Esophagus squamous epithelium (tissue), 4 donors: ENCODE measurements at regions not wholly inside any gene's neighbourhood (a gene's known extent, or its start where the extent isn't known, plus 50 kb on each side); places are given as distances from the start of the nearest gene placed in this dataset.

Source experiments
- POLR2A ChIP-seq, 4 donors: fragments of 450-650 bp; IDR thresholded peaks; one replicate each; pipeline ENCODE4 v1.6.1; 2017; ENCODE audit warnings: antibody characterized with exemption in 4 of 4, mild to moderate bottlenecking in 4 of 4, moderate library complexity in 3 of 4
- TF ChIP-seq, protein P1 (sequence below), 6 experiments: fragments of 450-650 bp in 4 of 6; fragments of 200-600 bp in 2 of 6; sonication (generic) in 2 of 6; IDR thresholded peaks; one replicate each; pipeline ENCODE4 v1.5.1; 2016 to 2019; ENCODE audit warnings: antibody characterized with exemption in 6 of 6, mild to moderate bottlenecking in 4 of 6, moderate library complexity in 4 of 6

GRCh38 chr3:165455793-165456192 is 259.6 kb upstream of the SLITRK3 start:
- TF ChIP-seq, protein P1, sequence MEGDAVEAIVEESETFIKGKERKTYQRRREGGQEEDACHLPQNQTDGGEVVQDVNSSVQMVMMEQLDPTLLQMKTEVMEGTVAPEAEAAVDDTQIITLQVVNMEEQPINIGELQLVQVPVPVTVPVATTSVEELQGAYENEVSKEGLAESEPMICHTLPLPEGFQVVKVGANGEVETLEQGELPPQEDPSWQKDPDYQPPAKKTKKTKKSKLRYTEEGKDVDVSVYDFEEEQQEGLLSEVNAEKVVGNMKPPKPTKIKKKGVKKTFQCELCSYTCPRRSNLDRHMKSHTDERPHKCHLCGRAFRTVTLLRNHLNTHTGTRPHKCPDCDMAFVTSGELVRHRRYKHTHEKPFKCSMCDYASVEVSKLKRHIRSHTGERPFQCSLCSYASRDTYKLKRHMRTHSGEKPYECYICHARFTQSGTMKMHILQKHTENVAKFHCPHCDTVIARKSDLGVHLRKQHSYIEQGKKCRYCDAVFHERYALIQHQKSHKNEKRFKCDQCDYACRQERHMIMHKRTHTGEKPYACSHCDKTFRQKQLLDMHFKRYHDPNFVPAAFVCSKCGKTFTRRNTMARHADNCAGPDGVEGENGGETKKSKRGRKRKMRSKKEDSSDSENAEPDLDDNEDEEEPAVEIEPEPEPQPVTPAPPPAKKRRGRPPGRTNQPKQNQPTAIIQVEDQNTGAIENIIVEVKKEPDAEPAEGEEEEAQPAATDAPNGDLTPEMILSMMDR (IDR thresholded peaks at IDR 0.05) = no peak
- no peak for TF ChIP-seq POLR2A (IDR thresholded peaks at IDR 0.05)
